Panc1 (cell line): ENCODE measurements at regions not wholly inside any gene's neighbourhood (a gene's known extent, or its start where the extent isn't known, plus 50 kb on each side); places are given as distances from the start of the nearest gene placed in this dataset.

Source experiments
- CTCF ChIP-seq: fragments of 450-650 bp; IDR thresholded peaks from 2 replicates; pipeline ENCODE4 v1.5.1; 2017; ENCODE audit warnings: mild to moderate bottlenecking
- POLR2AphosphoS5 ChIP-seq: IDR thresholded peaks from 2 replicates; pipeline ENCODE4 v1.6.1; 2012; ENCODE audit warnings: mild to moderate bottlenecking, low read depth, low read length, moderate library complexity
- REST ChIP-seq, 2 experiments: IDR thresholded peaks; 2 replicates each; pipeline ENCODE4 v1.6.1; 2011 to 2012; ENCODE audit warnings: low read depth in 2 of 2, control low read depth in 1 of 2, low read length in 1 of 2, mild to moderate bottlenecking in 1 of 2, moderate library complexity in 1 of 2; ENCODE audit not compliant: insufficient read depth in 1 of 2
- SIN3A ChIP-seq: IDR thresholded peaks from 2 replicates; pipeline ENCODE4 v1.6.1; 2012; ENCODE audit warnings: low read depth, mild to moderate bottlenecking, low read length, moderate library complexity, borderline replicate concordance; ENCODE audit not compliant: insufficient read depth

GRCh38 chr3:144307951-144308350 lies 336.3 kb downstream of the DIPK2A start:
- no peak for TF ChIP-seq POLR2AphosphoS5
- no peak for TF ChIP-seq CTCF
- no peak for TF ChIP-seq SIN3A
- TF ChIP-seq REST (IDR thresholded peaks at IDR 0.05; ENCODE audit: insufficient read depth in 1 of 2, low read depth in 2 of 2, low read length in 1 of 2), result no peak
